ENCODE measurements at regions not wholly inside any gene's neighbourhood (a gene's known extent, or its start where the extent isn't known, plus 50 kb on each side); places are given as distances from the start of the nearest gene placed in this dataset.

DNA sequence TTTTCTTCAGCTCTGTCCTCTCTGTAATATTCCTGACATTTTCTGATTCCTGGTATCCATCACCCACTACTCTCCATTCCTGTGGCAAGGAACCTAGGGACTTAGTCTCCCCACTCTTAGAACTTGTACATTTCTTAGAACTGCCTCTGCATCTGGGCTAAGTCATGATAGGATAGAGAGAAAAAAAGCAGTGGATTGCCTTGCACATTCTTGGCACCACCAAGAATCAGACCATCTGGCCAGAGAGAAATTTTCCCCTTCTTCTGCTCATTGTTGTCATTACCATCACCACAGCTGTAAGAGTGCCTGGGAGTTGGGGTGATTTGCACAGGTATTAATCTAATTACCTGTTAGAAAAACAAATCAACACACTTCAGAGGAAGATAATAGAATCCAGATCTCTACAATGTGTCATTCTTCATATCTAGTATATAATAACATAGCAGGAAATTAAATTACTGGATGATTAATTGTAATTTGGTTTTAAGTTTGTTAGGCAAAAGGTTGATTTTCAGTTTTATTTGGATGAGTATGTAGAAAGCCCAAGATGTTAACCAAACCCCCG lies 264.8 kb upstream of the ZPLD1 start:
- TF ChIP-seq, protein P1, sequence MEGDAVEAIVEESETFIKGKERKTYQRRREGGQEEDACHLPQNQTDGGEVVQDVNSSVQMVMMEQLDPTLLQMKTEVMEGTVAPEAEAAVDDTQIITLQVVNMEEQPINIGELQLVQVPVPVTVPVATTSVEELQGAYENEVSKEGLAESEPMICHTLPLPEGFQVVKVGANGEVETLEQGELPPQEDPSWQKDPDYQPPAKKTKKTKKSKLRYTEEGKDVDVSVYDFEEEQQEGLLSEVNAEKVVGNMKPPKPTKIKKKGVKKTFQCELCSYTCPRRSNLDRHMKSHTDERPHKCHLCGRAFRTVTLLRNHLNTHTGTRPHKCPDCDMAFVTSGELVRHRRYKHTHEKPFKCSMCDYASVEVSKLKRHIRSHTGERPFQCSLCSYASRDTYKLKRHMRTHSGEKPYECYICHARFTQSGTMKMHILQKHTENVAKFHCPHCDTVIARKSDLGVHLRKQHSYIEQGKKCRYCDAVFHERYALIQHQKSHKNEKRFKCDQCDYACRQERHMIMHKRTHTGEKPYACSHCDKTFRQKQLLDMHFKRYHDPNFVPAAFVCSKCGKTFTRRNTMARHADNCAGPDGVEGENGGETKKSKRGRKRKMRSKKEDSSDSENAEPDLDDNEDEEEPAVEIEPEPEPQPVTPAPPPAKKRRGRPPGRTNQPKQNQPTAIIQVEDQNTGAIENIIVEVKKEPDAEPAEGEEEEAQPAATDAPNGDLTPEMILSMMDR (IDR thresholded peaks at IDR 0.05) = no peak
- peaks cover 3% of the 10 kb centered on the region for H3K27me3 Mint-ChIP-seq (ENCODE audit: low read depth, poor library complexity)
- H3K9me3 Mint-ChIP-seq = no peaks in the 10 kb centered on the region
- no peaks in the 10 kb centered on the region for H3K4me1 Mint-ChIP-seq
- H3K4me3 Mint-ChIP-seq = no peak overlapping the region
- H3K27ac Mint-ChIP-seq = no peak overlapping the region
- no peaks in the 10 kb centered on the region for H3K36me3 Mint-ChIP-seq (ENCODE audit: low read depth)
- DNase-seq = no peak

DNA sequence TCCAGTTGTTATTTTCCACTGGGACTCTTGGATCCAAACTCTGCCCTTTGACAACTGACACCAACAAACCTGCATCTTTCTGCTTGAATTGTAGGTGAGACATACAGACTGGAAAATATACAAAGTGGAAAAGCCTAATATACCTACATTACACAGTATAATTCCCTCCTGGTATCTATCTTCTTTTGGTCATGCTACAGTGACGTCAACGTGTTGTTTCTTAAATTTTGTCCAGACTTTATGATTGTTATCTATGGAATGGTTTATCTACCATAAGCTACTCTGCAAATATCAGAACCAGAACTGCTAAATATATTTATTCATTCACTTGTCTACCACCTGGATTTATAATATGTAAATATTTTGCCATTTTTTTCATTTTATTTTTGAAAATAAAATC lies 264.3 kb upstream of the ZPLD1 start:
- Mint-ChIP-seq H3K27ac (no peak overlapping the region), H3K36me3 (ENCODE audit: low read depth) (no peaks in the 10 kb centered on the region), H3K4me3 (no peak overlapping the region), H3K9me3 (no peaks in the 10 kb centered on the region), H3K27me3 (ENCODE audit: low read depth, poor library complexity) (peaks cover 3% of the 10 kb centered on the region), H3K4me1 (no peaks in the 10 kb centered on the region)
- no peak for DNase-seq
- TF ChIP-seq, protein P1 (IDR thresholded peaks at IDR 0.05) = no peak

DNA sequence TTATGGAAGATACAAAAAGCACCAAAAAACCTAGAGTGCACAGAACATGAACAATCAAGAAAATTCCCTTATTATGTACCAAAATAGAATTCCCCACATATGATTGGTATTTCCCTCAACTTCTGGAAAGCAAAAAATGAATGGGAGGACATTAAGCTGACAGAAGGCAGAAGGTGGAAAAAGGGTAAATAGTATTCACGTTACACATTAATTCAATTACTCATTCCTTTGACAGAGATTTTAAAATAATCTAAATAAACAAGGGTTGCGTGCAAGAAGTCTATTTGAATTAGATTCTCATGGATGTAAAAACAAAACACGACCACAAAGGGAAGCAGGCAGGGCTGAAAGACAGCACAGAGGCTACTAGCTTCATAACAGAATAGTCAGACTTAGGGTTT lies 260.5 kb upstream of the ZPLD1 start:
- Mint-ChIP-seq H3K4me1 (peaks cover 4% of the 10 kb centered on the region), H3K27me3 (ENCODE audit: low read depth, poor library complexity) (no peaks in the 10 kb centered on the region), H3K36me3 (ENCODE audit: low read depth) (no peaks in the 10 kb centered on the region), H3K27ac (no peak overlapping the region), H3K4me3 (no peak overlapping the region), H3K9me3 (no peaks in the 10 kb centered on the region)
- TF ChIP-seq, protein P1 (IDR thresholded peaks at IDR 0.05) = no peak
- no peak for DNase-seq

DNA sequence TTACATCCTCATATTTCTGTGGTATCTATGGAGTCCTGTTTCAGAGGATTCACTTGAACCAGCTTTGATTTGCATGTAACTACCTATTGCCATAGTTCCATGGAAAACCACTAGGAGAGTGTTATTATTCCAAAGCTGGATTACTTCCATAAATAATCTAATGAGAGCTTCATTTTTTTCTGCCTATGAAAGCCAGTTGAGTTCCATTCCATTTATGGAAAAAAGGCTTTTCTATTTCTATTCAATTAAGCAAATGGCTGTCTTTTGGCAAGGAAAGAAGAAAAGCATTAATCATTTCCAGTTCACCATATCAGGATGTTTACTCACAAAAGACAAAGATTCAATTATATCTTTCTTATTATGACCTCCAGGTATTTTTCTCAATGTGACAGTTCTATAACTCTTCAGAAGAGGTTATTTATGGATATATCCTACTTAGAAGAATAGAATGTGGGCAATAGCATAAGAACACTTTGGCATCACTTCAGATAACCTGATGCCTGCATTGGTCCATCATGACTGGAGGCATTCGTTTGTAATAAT lies 259.9 kb upstream of the ZPLD1 start:
- H3K27ac Mint-ChIP-seq = no peak overlapping the region
- no peaks in the 10 kb centered on the region for H3K9me3 Mint-ChIP-seq
- DNase-seq = no peak
- H3K27me3 Mint-ChIP-seq (ENCODE audit: low read depth, poor library complexity) = no peaks in the 10 kb centered on the region
- H3K4me3 Mint-ChIP-seq = no peak overlapping the region
- TF ChIP-seq, protein P1 (IDR thresholded peaks at IDR 0.05) = no peak
- no peaks in the 10 kb centered on the region for H3K36me3 Mint-ChIP-seq (ENCODE audit: low read depth)
- H3K4me1 Mint-ChIP-seq = peaks cover 4% of the 10 kb centered on the region

DNA sequence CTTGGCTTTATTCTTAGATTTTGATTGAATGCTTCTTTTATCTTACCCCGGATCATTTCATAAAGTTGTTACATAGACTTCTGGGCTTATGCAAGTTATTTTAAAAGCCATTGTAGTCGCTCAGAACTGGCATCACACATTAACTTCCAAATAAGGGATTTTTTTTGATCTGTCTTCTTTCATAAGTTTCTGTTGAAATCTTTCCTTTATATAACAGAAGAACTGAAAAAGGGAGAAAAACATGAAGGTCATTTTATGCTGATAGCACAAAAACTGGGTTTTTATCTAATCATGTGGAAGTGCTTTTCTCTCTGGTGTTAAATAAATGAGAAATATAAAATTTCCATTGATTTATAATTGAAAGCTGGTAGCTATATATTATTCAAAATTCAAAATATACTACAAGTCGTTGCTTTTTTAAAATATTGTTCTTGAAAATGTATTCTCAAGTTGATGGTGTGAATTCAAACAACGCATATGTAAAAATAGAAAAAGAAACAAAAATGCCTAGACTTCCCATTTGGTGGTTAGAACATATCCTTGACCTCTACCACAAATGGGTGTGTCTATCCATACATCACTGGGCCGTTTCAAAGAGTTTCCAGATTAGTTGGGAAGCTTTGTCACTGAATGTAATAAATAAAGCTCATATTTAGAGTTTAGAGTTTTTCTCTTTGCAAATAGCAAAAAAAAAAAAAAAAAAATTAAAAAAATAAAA lies 258.3 kb upstream of the ZPLD1 start:
- TF ChIP-seq, protein P1 (IDR thresholded peaks at IDR 0.05) = no peak
- Mint-ChIP-seq H3K4me3 (no peak overlapping the region), H3K4me1 (peaks cover 4% of the 10 kb centered on the region), H3K27ac (no peak overlapping the region), H3K27me3 (ENCODE audit: low read depth, poor library complexity) (no peaks in the 10 kb centered on the region), H3K9me3 (no peaks in the 10 kb centered on the region), H3K36me3 (ENCODE audit: low read depth) (no peaks in the 10 kb centered on the region)
- no peak for DNase-seq
